Endothelial cell (in vitro differentiated cells): ENCODE measurements at regions not wholly inside any gene's neighbourhood (a gene's known extent, or its start where the extent isn't known, plus 50 kb on each side); places are given as distances from the start of the nearest gene placed in this dataset.

Source experiments
- DNase-seq: peaks from one replicate; pipeline ENCODE4 v3.0.0; 2021; ENCODE audit warnings: low spot score
- H3K27ac Mint-ChIP-seq: one replicate; pipeline ENCODE4 v1.8.0; 2021; ENCODE audit warnings: mixed read lengths, inconsistent platforms; ENCODE audit not compliant: unreplicated experiment
- H3K27me3 Mint-ChIP-seq: one replicate; pipeline ENCODE4 v1.8.0; 2021; ENCODE audit warnings: mild to moderate bottlenecking, moderate library complexity, mixed read lengths, inconsistent platforms; ENCODE audit not compliant: unreplicated experiment
- H3K36me3 Mint-ChIP-seq: one replicate; pipeline ENCODE4 v1.8.0; 2021; ENCODE audit warnings: mild to moderate bottlenecking, low read depth, mixed read lengths, inconsistent platforms; ENCODE audit not compliant: unreplicated experiment
- H3K4me1 Mint-ChIP-seq: one replicate; pipeline ENCODE4 v1.8.0; 2021; ENCODE audit warnings: mild to moderate bottlenecking, mixed read lengths, inconsistent platforms; ENCODE audit not compliant: unreplicated experiment
- H3K4me3 Mint-ChIP-seq: one replicate; pipeline ENCODE4 v1.8.0; 2021; ENCODE audit warnings: mild to moderate bottlenecking, mixed read lengths, inconsistent platforms; ENCODE audit not compliant: unreplicated experiment
- H3K9me3 Mint-ChIP-seq: one replicate; pipeline ENCODE4 v1.8.0; 2021; ENCODE audit warnings: mixed read lengths, inconsistent platforms; ENCODE audit not compliant: unreplicated experiment
- CTCF ChIP-seq: fragments of 200-600 bp; sonication (generic); IDR thresholded peaks from one replicate; pipeline ENCODE4 v1.5.0; 2021; ENCODE audit warnings: antibody characterized with exemption; ENCODE audit not compliant: unreplicated experiment

- no peak for DNase-seq
- Mint-ChIP-seq H3K36me3 (no peaks in the 10 kb centered on the region), H3K9me3 (no peaks in the 10 kb centered on the region)
These were observed 1354.9 kb upstream of the GJE1 start for GRCh38 chr6:140777780-140778179.

GRCh38 chr6:140775061-140775460 lies 1357.7 kb upstream of the GJE1 start:
- peaks cover 7% of the 10 kb centered on the region for H3K36me3 Mint-ChIP-seq
- H3K9me3 Mint-ChIP-seq, result peaks cover 7% of the 10 kb centered on the region
- TF ChIP-seq CTCF, result no peak
- H3K4me3 Mint-ChIP-seq, result no peak overlapping the region
- no peak overlapping the region for H3K27ac Mint-ChIP-seq
- no peaks in the 10 kb centered on the region for H3K4me1 Mint-ChIP-seq
- DNase-seq, result no peak
- H3K27me3 Mint-ChIP-seq, result no peaks in the 10 kb centered on the region

More at GRCh38 chr6:140777780-140778179, 1354.9 kb upstream of the GJE1 start:
- H3K4me3 Mint-ChIP-seq, result no peak overlapping the region
- H3K27ac Mint-ChIP-seq, result no peak overlapping the region
- H3K4me1 Mint-ChIP-seq, result no peaks in the 10 kb centered on the region
- no peaks in the 10 kb centered on the region for H3K27me3 Mint-ChIP-seq
- TF ChIP-seq CTCF, result no peak

GRCh38 chr6:140774080-140774505 lies 1358.6 kb upstream of the GJE1 start:
- Mint-ChIP-seq H3K27ac (no peak overlapping the region), H3K27me3 (no peaks in the 10 kb centered on the region), H3K36me3 (peaks cover 7% of the 10 kb centered on the region), H3K4me3 (no peak overlapping the region), H3K9me3 (peaks cover 7% of the 10 kb centered on the region), H3K4me1 (no peaks in the 10 kb centered on the region)
- DNase-seq, result no peak
- no peak for TF ChIP-seq CTCF

GRCh38 chr6:140773276-140773675 lies 1359.4 kb upstream of the GJE1 start:
- H3K9me3 Mint-ChIP-seq, result peaks cover 8% of the 10 kb centered on the region
- H3K27ac Mint-ChIP-seq, result no peak overlapping the region
- H3K4me3 Mint-ChIP-seq, result no peak overlapping the region
- H3K36me3 Mint-ChIP-seq, result peaks cover 8% of the 10 kb centered on the region
- no peak for TF ChIP-seq CTCF
- no peaks in the 10 kb centered on the region for H3K4me1 Mint-ChIP-seq
- no peaks in the 10 kb centered on the region for H3K27me3 Mint-ChIP-seq
- DNase-seq, result no peak

GRCh38 chr6:140772576-140772975 lies 1360.1 kb upstream of the GJE1 start:
- no peaks in the 10 kb centered on the region for H3K4me1 Mint-ChIP-seq
- H3K9me3 Mint-ChIP-seq, result peaks cover 12% of the 10 kb centered on the region
- H3K4me3 Mint-ChIP-seq, result no peak overlapping the region
- no peak overlapping the region for H3K27ac Mint-ChIP-seq
- DNase-seq, result no peak
- H3K36me3 Mint-ChIP-seq, result peaks cover 11% of the 10 kb centered on the region
- no peaks in the 10 kb centered on the region for H3K27me3 Mint-ChIP-seq
- no peak for TF ChIP-seq CTCF
